ENCODE measurements at regions not wholly inside any gene's neighbourhood (a gene's known extent, or its start where the extent isn't known, plus 50 kb on each side); places are given as distances from the start of the nearest gene placed in this dataset.

DNA sequence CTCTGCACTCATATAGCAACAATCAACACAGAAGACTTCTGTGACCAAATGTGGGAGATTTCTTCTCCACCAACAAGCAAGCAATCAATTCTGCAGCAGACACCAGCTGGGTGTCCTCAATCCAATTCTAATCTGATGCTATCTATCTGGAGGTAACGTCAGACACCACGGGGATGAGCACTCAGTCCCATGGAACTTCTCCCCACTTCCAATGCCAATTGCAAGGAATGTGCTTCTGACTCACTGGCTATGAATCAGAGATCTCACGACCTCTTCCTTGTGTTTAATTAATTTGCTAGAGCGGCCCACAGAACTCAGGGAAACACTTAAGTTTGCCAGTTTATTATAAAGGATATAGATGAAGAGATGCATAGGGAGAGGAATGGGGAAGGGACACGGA, 103.5 kb upstream of the SIRPG start:
- TF ChIP-seq, protein P1, sequence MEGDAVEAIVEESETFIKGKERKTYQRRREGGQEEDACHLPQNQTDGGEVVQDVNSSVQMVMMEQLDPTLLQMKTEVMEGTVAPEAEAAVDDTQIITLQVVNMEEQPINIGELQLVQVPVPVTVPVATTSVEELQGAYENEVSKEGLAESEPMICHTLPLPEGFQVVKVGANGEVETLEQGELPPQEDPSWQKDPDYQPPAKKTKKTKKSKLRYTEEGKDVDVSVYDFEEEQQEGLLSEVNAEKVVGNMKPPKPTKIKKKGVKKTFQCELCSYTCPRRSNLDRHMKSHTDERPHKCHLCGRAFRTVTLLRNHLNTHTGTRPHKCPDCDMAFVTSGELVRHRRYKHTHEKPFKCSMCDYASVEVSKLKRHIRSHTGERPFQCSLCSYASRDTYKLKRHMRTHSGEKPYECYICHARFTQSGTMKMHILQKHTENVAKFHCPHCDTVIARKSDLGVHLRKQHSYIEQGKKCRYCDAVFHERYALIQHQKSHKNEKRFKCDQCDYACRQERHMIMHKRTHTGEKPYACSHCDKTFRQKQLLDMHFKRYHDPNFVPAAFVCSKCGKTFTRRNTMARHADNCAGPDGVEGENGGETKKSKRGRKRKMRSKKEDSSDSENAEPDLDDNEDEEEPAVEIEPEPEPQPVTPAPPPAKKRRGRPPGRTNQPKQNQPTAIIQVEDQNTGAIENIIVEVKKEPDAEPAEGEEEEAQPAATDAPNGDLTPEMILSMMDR (IDR thresholded peaks at IDR 0.05; ENCODE audit: low read depth, low read length) = no peak
- no peak for TF ChIP-seq EZH2phosphoT487 (IDR thresholded peaks at IDR 0.05; ENCODE audit: low read depth)
